GM12873 (cell line): ENCODE measurements at regions not wholly inside any gene's neighbourhood (a gene's known extent, or its start where the extent isn't known, plus 50 kb on each side); places are given as distances from the start of the nearest gene placed in this dataset.

Source experiments
- TF ChIP-seq, protein P1 (sequence below): IDR thresholded peaks from 2 replicates; pipeline ENCODE4 v1.5.1; 2012; ENCODE audit warnings: low read depth, mild to moderate bottlenecking, moderate library complexity, low read length, control low read depth; ENCODE audit not compliant: insufficient read depth; ENCODE audit errors: missing control alignments

DNA sequence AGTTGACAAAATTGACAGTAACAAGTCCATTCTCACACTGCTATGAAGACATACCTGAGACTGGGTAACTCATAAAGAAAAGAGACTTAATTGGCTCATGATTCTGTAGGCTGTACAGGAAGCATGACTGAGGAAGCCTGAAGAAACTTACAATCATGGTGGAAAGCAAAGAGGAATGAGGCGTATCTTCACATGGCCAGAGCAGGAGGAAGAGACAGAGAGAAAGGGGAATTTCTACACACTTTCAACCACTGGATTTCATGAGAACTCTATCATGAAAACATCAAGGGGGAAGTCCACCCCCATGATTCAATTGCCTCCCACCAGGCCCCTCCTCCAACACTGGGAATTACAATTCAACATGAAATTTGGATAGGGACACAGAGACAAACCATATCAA, 758.4 kb upstream of the SLITRK1 start:
- TF ChIP-seq, protein P1, sequence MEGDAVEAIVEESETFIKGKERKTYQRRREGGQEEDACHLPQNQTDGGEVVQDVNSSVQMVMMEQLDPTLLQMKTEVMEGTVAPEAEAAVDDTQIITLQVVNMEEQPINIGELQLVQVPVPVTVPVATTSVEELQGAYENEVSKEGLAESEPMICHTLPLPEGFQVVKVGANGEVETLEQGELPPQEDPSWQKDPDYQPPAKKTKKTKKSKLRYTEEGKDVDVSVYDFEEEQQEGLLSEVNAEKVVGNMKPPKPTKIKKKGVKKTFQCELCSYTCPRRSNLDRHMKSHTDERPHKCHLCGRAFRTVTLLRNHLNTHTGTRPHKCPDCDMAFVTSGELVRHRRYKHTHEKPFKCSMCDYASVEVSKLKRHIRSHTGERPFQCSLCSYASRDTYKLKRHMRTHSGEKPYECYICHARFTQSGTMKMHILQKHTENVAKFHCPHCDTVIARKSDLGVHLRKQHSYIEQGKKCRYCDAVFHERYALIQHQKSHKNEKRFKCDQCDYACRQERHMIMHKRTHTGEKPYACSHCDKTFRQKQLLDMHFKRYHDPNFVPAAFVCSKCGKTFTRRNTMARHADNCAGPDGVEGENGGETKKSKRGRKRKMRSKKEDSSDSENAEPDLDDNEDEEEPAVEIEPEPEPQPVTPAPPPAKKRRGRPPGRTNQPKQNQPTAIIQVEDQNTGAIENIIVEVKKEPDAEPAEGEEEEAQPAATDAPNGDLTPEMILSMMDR: no peak

- TF ChIP-seq, protein P1: no peak
Measured at GRCh38 chr13:84630476-84630875, 748.2 kb upstream of the SLITRK1 start.

GRCh38 chr13:84616864-84617263, 734.6 kb upstream of the SLITRK1 start:
- TF ChIP-seq, protein P1: no peak

- TF ChIP-seq, protein P1: no peak
Measured at GRCh38 chr13:84609716-84610115, 727.4 kb upstream of the SLITRK1 start.

- TF ChIP-seq, protein P1: no peak
Measured at GRCh38 chr13:84607261-84608013, 725.2 kb upstream of the SLITRK1 start.

GRCh38 chr13:84606616-84607015, 724.3 kb upstream of the SLITRK1 start:
- TF ChIP-seq, protein P1: no peak

- TF ChIP-seq, protein P1: no peak
Measured at GRCh38 chr13:84605927-84606326, 723.7 kb upstream of the SLITRK1 start.
